Neural cell (in vitro differentiated cells): ENCODE measurements at regions not wholly inside any gene's neighbourhood (a gene's known extent, or its start where the extent isn't known, plus 50 kb on each side); places are given as distances from the start of the nearest gene placed in this dataset.

Experiments
- H2AFZ ChIP-seq: fragments of 200-600, 300-800 bp; sonication (generic), shearing (Covaris generic); 2 replicates; pipeline ENCODE4 v1.6.0; 2014; ENCODE audit warnings: low read depth, mild to moderate bottlenecking, antibody characterized with exemption, low read length, moderate library complexity
- H3F3A ChIP-seq: fragments of 200-600 bp; shearing (Covaris generic); 2 replicates; pipeline ENCODE4 v1.6.1; 2016; ENCODE audit warnings: mild to moderate bottlenecking, moderate library complexity, mixed read lengths, antibody characterized with exemption, low read length; ENCODE audit not compliant: insufficient read depth, poor library complexity, severe bottlenecking
- H3K27ac ChIP-seq: fragments of 200-600, 300-800 bp; sonication (generic), shearing (Covaris generic); 2 replicates; pipeline ENCODE4 v1.5.1; 2014; ENCODE audit warnings: mild to moderate bottlenecking, low read length, moderate library complexity
- H3K27me3 ChIP-seq: fragments of 300-800, 200-600 bp; sonication (generic), shearing (Covaris generic); 2 replicates; pipeline ENCODE4 v1.6.0; 2014; ENCODE audit warnings: mild to moderate bottlenecking, low read depth, low read length, moderate library complexity; ENCODE audit not compliant: insufficient read depth
- H3K36me3 ChIP-seq: fragments of 300-800, 200-600 bp; sonication (generic), shearing (Covaris generic); 2 replicates; pipeline ENCODE4 v1.5.1; 2014; ENCODE audit warnings: mild to moderate bottlenecking, antibody characterized with exemption, low read length, moderate library complexity; ENCODE audit not compliant: insufficient read depth
- H3K4me2 ChIP-seq: fragments of 300-800, 200-600 bp; sonication (generic), shearing (Covaris generic); 2 replicates; pipeline ENCODE4 v1.6.0; 2014; ENCODE audit warnings: mild to moderate bottlenecking, low read length
- H3K4me3 ChIP-seq: fragments of 300-800, 200-600 bp; sonication (generic), shearing (Covaris generic); 2 replicates; pipeline ENCODE4 v1.5.1; 2014; ENCODE audit warnings: mild to moderate bottlenecking, low read length, moderate library complexity
- H3K79me2 ChIP-seq: fragments of 200-600 bp; shearing (Covaris generic); replicated peaks from 2 replicates; pipeline ENCODE4 v1.6.0; 2014; ENCODE audit warnings: mild to moderate bottlenecking, low read length, moderate library complexity; ENCODE audit not compliant: insufficient read depth
- H3K9ac ChIP-seq: fragments of 300-800, 200-600 bp; sonication (generic), shearing (Covaris generic); 2 replicates; pipeline ENCODE4 v1.6.1; 2016; ENCODE audit warnings: mild to moderate bottlenecking, low read length, mixed read lengths
- H3K9me2 ChIP-seq: fragments of 200-600 bp; shearing (Covaris generic); 2 replicates; pipeline ENCODE4 v1.6.1; 2016; ENCODE audit warnings: mild to moderate bottlenecking, low read length, mixed read lengths; ENCODE audit not compliant: insufficient read depth
- H3K9me3 ChIP-seq: fragments of 200-600, 300-800 bp; sonication (generic), shearing (Covaris generic); 2 replicates; pipeline ENCODE4 v1.6.1; 2016; ENCODE audit warnings: mild to moderate bottlenecking, mixed run types, low read length, moderate library complexity, mixed read lengths
- H4K20me1 ChIP-seq: fragments of 200-600 bp; shearing (Covaris generic); 2 replicates; pipeline ENCODE4 v1.6.1; 2016; ENCODE audit warnings: mild to moderate bottlenecking, mixed run types; ENCODE audit not compliant: insufficient read depth
- CTCF ChIP-seq: fragments of 450-650 bp; IDR thresholded peaks from 2 replicates; pipeline ENCODE4 v1.5.1; 2014; ENCODE audit warnings: antibody characterized with exemption, mild to moderate bottlenecking, moderate library complexity; ENCODE audit not compliant: poor library complexity, severe bottlenecking
- EP300 ChIP-seq: fragments of 450-650 bp; conservative IDR thresholded peaks from 2 replicates; pipeline ENCODE4 v1.6.1; 2014; ENCODE audit warnings: antibody characterized with exemption, mild to moderate bottlenecking, moderate library complexity; ENCODE audit not compliant: poor library complexity, severe bottlenecking
- EZH2 ChIP-seq: fragments of 200-600, 300-800 bp; shearing (Covaris generic), sonication (generic); IDR thresholded peaks from 2 replicates; pipeline ENCODE4 v1.6.1; 2014; ENCODE audit warnings: antibody characterized with exemption, low read length, borderline replicate concordance, mild to moderate bottlenecking; ENCODE audit not compliant: insufficient read depth, poor library complexity, severe bottlenecking
- MXI1 ChIP-seq: fragments of 450-650 bp; conservative IDR thresholded peaks from 2 replicates; pipeline ENCODE4 v1.6.1; 2014; ENCODE audit warnings: antibody characterized with exemption, mild to moderate bottlenecking; ENCODE audit not compliant: poor library complexity, severe bottlenecking
- POLR2AphosphoS5 ChIP-seq: IDR thresholded peaks from 2 replicates; pipeline ENCODE4 v1.6.1; 2012
- RAD21 ChIP-seq: fragments of 450-650 bp; conservative IDR thresholded peaks from 2 replicates; pipeline ENCODE4 v1.6.1; 2014; ENCODE audit warnings: antibody characterized with exemption, mild to moderate bottlenecking, moderate library complexity
- REST ChIP-seq: IDR thresholded peaks from 2 replicates; pipeline ENCODE4 v1.6.1; 2012; ENCODE audit warnings: borderline replicate concordance
- SMC3 ChIP-seq: fragments of 450-650 bp; conservative IDR thresholded peaks from 2 replicates; pipeline ENCODE4 v1.6.1; 2014; ENCODE audit warnings: antibody characterized with exemption, mild to moderate bottlenecking, moderate library complexity; ENCODE audit not compliant: poor library complexity
- TAF1 ChIP-seq: IDR thresholded peaks from 2 replicates; pipeline ENCODE4 v1.6.1; 2012; ENCODE audit warnings: low read depth

- Histone ChIP-seq H3K79me2 (no peaks in the 10 kb centered on the region), H3K36me3 (no peaks in the 10 kb centered on the region), H3K27ac (no peak overlapping the region), H3K4me3 (no peak overlapping the region), H3F3A (no peaks in the 10 kb centered on the region), H3K9me3 (no peaks in the 10 kb centered on the region), H2AFZ (no peak overlapping the region), H3K9me2 (no peaks in the 10 kb centered on the region), H4K20me1 (no peaks in the 10 kb centered on the region), H3K4me2 (no peak overlapping the region), H3K9ac (no peak overlapping the region), H3K27me3 (no peaks in the 10 kb centered on the region)
- TF ChIP-seq EP300 (no peak), POLR2AphosphoS5 (no peak), SMC3 (no peak), RAD21 (no peak), CTCF (no peak), REST (no peak), EZH2 (no peak), MXI1 (no peak), TAF1 (no peak)
Observed at GRCh38 chr6:143601504-143601903, 76.3 kb upstream of the PHACTR2 start.

- TF ChIP-seq CTCF, result no peak
- TF ChIP-seq MXI1, result no peak
- no peak for TF ChIP-seq EP300
- no peak for TF ChIP-seq RAD21
- no peak for TF ChIP-seq REST
- no peak for TF ChIP-seq POLR2AphosphoS5
- no peak for TF ChIP-seq TAF1
- TF ChIP-seq SMC3, result no peak
- TF ChIP-seq EZH2, result no peak
Observed at GRCh38 chr6:143600821-143601220, 76.9 kb upstream of the PHACTR2 start.

More at GRCh38 chr6:143600821-143601220, 76.9 kb upstream of the PHACTR2 start:
- Histone ChIP-seq H3K27ac (no peak overlapping the region), H3K4me2 (no peak overlapping the region), H3F3A (no peaks in the 10 kb centered on the region), H3K27me3 (no peaks in the 10 kb centered on the region), H3K9me2 (no peaks in the 10 kb centered on the region), H3K9ac (no peak overlapping the region), H3K79me2 (no peaks in the 10 kb centered on the region), H4K20me1 (no peaks in the 10 kb centered on the region), H3K4me3 (no peak overlapping the region), H2AFZ (no peak overlapping the region), H3K36me3 (no peaks in the 10 kb centered on the region), H3K9me3 (no peaks in the 10 kb centered on the region)
